ENCODE measurements at regions not wholly inside any gene's neighbourhood (a gene's known extent, or its start where the extent isn't known, plus 50 kb on each side); places are given as distances from the start of the nearest gene placed in this dataset.

DNA sequence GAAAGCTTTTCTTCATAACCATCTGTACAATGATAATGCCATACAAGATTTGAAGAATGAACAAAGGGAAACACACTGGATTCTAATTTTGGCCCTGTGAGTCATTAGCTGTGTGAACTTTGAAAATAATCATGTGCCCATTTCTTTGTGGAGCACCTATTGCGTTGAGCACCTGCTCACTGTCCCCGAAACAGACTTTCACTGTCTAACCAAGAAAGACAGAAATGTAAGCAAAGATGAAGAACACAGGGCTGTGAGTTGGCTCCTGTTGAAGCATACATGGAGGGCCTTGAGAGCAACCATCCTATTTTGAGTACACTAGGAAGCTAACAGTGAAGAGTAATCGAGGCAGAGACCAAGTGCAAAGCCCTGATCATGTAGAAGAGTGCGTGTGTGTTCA lies 118.4 kb upstream of the SLC25A13 start:
- TF ChIP-seq POLR2A (IDR thresholded peaks at IDR 0.05) (no peak), CTCF (IDR thresholded peaks at IDR 0.05) (no peak), EP300 (IDR thresholded peaks at IDR 0.05) (no peak), POLR2AphosphoS5 (IDR thresholded peaks at IDR 0.05) (no peak)

All from suprapubic skin (tissue), 4 donors.